PFSK-1 (cell line): ENCODE measurements at regions not wholly inside any gene's neighbourhood (a gene's known extent, or its start where the extent isn't known, plus 50 kb on each side); places are given as distances from the start of the nearest gene placed in this dataset.

Experiments
- POLR2AphosphoS5 ChIP-seq: IDR thresholded peaks from 2 replicates; pipeline ENCODE4 v1.6.1; 2012; ENCODE audit warnings: low read depth, mild to moderate bottlenecking, control low read depth, low read length, moderate library complexity
- REST ChIP-seq, 2 experiments: IDR thresholded peaks; 2 replicates each; pipeline versions ENCODE4 v1.6.1 to v1.8.0; 2011 to 2012; ENCODE audit warnings: low read depth in 2 of 2, low read length in 2 of 2, control low read depth in 1 of 2, inconsistent platforms in 1 of 2, mild to moderate bottlenecking in 1 of 2, moderate library complexity in 1 of 2; ENCODE audit not compliant: insufficient read depth in 1 of 2

- no peak for TF ChIP-seq REST (IDR thresholded peaks at IDR 0.05; ENCODE audit: insufficient read depth in 1 of 2, low read depth in 2 of 2, low read length in 2 of 2)
- no peak for TF ChIP-seq POLR2AphosphoS5
Measured at GRCh38 chr6:166087852-166088251, 79.8 kb downstream of the TBXT start.
